Stimulated activated CD8-positive, alpha-beta memory T cell treated with anti-CD3 and anti-CD28 coated beads, Interleukin-4, amount 100 ng/mL, for 48 hours (primary cell): ENCODE measurements at regions not wholly inside any gene's neighbourhood (a gene's known extent, or its start where the extent isn't known, plus 50 kb on each side); places are given as distances from the start of the nearest gene placed in this dataset.
"Not testable (repeated sequence)": the region's sequence is repeated elsewhere in the genome, so short reads cannot be mapped to it uniquely, and the experiment has no call there.

Experiments
- DNase-seq: peaks from one replicate; pipeline ENCODE4 v3.0.0-alpha.2; 2020

DNA sequence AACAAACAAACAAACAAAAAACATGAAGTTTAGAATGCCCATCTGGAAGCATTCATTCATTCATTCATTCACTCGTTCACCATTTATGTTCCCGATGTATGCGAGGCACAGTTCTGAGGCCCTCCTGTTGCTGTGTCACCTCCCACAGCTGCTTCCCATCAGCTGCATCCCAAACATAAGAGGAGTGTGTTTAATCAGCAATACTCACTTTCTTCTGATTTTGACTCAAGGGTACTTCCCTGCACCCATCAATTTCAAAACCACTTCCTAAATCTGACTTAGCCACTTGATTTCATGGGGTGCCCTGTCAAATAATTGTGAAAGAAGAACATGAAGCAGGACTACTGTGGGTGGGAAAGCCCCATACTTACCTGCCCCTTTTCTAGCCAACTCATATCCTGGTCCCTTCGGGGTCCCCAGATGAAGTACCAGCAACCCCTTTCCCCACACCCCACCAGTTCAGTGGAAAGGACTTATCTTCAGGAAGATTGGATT, 128.0 kb upstream of the IL12B start:
- peak; percentile 46 for DNase-seq

DNA sequence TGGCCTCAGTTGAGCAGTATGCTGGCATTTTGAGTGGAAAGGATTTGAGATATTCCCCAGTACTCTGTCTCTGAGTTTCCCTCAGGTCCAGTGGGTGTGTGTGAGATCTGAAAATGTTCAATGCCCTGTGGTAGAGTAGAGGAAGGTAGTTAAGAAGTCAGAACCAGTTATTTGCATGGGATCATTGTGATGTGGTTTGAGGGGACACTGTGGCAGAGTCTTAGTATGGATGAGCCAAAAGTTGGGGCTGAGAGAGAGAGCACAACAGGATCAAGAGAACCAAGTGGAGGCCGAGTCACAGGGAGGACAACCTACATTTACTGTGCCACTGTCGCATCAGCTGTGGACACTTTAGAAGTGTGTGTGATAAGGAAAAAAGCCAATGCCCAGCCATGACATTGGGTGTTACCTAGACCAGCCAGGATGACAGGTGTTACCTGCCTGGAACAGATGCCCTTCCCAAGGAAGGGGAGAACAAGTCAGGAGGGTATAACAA, 128.9 kb upstream of the IL12B start:
- no peak for DNase-seq

DNA sequence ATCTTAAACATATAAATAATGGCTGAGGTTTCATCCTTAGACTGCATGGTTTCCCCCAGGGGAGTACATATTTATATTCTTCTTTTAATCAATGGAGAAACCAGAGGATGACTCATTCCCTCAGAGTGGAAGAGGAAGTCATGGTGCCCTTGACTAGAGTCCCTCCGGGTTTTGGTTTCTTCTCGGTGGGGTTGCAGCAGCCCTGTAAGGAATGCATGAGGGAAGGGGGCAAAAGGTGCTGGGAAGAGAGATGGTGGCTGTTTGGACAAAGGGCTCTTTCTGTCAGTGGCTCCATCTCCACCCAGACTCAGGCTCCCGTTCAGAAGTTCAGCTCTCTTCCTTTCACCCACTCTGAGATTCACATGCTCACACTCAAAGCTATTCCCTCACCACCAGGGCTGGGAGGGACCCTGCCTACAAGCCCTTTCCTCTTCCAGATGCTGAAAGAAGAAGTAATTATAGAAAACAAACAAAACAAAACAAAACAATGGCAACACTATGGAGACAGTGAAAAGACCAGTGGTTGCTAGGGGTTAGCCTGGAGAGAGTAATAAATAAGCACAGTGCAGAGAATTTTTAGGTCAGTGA, 129.8 kb upstream of the IL12B start:
- no peak for DNase-seq

DNA sequence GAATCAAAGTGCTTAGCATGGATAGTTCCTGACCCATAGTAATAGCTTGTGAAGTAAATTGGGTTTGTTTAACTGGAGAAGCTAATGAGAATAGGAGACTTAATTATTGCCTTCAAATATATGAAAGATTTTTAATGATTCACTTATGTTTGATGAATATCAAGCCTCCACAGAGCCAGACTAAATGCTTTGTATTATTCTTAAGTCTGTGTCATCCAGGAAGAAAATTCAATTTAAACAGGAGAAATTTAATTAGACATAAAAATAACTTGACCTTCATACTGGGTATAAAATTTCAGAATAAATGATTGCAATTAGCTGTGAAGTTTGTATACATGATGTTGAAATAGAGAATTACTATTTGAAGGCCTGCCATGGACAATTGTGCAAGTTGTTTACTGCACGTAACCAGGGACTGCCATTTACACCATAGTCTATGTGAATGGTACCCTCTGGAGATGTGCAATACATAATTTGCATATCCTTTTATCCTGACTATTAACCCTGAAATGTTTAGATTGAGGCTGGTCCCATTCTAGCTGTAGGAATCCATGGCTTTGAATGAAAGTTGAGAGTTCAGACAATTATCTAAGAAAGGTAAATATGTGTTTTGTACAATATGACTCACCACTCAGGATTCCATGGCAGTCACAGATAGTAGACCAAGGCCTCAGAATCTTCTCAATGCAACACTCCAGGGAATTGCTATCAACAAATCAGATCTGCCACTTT, 133.5 kb upstream of the IL12B start:
- no peak for DNase-seq

DNA sequence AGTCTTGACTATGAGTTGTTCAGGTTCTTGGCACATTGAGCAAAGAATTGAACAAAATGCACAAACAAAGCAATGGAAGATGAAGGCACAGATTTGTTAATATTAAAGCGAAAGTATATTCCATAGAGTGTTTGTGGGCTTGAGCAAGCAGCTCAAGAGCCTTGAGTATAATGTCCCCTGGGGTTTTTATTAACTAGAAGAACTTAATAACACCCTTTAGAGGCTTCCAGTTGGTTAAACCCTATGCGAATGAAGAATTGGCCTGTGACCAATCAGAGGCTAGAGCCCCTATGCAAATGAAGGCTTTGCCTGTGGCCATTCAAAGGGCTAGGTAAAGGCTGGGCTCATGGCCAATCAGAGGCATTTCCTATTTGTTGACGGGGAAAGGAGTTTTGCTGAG, 135.3 kb upstream of the IL12B start:
- DNase-seq = no peak

DNA sequence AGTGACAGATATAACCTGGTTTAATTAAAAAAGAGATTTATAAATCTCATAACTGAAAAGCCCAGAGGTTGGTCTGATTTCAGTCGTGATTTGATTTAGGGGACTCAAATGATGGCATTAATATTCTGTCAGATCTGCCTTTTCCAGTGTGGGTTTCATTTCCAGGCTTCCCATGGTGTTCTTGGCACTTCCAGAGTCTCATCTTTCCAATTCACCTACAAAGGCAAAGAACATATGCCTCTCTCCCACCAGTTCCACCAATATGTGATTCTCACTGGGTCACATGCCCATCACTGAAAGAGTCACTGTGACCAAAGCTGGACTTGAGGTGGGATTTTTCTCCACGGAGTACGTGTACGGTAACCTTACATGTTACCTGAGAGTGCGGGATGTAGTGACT, 137.4 kb upstream of the IL12B start:
- DNase-seq = no peak

DNA sequence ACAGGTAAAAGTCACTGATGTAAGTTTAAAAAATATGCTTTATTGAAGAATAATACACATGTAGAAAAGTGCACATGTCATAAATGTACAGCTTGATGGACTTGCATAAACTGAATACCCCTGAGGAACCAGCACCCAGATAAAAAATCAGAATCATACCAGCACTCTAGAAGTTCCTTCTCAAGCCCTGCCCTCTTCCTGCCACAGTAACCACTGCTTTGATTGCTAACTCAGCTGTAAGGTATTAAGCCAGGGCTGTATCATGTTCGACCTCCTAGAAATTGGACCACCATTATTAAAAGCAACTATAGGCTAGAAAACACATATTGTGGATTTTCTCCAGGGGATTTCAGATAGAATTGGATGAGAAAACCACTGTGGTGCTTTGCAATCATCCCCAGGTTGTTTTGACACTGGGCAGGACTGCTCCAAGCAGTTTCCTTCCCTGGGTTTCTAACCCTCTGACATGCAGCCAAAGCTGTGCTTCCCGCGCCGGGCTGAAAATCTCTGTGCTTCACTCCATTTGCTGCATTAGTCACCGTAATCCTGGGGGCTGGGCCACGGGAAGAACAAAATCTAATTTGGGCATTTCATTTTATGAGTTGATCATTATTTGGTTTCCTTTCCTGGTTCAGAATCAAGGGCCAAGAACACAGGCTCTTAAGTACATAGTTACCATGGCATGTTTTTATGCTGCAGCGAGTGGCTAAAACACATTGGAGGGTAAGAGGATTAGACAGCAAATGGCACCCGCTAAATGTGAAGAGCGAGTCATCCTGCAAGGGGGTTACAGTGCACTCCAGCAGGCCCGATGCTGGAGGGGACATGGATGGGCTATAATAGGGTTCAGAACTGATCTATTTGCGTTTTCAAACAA, 139.4 kb upstream of the IL12B start:
- DNase-seq = no peak

DNA sequence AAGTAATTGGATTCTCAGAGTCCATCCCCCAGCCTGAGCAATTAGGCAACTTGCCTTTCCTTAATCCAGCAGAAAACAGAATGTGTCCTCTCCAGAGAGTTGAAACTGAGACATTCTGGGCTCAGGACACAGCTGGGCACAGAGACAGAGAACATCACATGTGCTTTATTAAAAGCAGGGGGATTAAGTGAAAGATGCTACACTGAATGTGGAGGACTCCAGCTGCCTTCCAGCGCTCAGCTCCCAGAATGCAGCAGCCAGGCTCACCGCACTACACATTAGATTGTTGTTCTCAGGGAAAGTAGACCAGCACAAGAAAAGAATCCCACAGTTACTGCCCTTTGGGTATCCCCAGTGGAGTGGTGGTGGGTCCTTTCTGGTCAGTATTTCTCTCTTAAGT, 141.6 kb upstream of the IL12B start:
- DNase-seq = no peak

DNA sequence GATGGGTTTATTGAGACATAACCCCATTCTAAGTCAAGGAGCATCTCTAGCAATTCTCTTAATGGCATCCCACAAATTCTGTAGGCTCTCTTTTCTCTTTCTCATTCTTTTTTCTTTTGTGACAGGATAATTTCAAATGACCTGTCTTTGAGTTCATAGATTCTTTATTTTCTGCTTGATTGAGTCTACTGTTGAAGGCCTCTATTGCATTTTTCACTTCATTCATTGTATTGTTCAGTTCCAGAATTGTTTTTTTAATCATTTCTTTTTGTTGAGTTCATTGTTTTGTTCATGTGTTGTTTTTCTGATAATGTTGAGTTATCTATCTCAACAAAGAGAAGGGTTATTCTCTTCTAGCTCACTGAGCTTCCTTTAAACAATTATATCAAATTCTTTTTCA, 144.7 kb upstream of the IL12B start:
- no peak for DNase-seq

DNA sequence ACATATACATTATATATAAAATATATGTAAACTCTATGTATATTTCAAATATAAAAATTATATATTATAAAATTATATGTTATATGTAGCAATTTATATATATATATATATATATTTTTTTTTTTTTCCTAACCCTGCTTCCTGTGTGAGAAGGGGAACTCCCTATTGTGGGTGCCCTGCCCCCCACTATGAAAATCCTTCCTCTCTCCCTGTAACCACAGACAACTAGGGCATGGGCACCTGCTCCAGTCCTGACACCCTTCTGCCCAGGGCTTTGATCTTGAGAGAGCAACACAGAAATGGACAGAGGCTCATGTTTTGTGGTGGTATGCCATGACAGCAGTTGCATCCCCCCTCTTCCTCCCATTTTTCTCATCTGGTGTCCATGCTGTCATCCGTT, 148.7 kb upstream of the IL12B start:
- DNase-seq = no peak

DNA sequence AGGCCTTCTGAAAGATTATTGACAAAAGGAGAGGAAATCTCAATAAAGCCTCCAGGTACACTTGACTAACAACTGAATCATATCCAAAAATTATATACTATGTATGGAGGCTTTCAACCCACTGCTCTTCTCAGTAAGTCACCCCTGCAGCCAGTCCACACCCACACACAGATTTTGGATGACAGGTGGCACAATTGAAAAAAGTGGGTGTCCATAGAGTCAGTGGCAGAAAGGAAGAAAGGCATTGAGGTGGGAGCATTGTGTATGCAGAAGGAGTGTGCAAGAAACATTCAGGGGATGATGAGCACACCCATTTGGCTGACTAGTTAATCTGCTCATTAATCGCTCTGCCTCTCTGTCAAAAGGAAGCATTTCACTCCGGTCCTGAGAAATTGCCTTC, 150.6 kb upstream of the IL12B start:
- DNase-seq = no peak

DNA sequence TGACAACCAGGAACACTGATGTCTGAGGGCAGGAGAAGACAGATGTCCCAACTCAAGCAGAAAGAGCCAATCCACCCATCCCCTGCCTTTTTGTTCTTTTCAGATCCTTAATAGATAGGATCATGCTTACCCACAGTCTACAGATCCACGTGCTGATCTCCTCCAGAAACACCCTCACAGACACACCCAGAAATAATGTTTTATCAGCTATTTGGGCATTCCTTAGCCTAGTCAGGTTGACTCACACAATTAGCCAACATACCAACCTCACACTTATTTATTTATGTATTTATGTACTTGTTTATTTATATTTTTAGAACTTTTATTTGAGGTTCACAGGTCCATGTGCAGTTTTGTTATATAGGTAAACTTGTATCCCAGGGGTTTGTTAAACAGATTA, 151.5 kb upstream of the IL12B start:
- no peak for DNase-seq

DNA sequence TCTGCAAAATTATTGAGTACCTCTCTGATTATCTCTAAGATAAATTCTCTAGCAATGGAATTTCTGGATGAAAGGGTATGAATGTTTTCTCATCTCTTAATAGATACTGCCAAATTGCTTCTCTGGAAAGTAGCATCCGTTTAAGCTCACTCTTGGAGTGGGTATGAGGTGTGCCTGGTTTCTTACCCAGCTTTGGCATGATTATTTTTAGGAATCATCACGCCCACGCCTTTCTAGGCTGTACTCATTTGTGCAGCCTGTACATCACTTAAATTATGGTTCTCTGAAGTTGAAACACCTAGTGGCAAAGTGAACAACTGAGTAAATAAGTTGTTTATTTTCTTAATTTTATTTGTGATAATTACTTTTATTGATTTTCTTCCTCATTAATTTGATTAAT, 156.5 kb upstream of the IL12B start:
- no peak for DNase-seq

DNA sequence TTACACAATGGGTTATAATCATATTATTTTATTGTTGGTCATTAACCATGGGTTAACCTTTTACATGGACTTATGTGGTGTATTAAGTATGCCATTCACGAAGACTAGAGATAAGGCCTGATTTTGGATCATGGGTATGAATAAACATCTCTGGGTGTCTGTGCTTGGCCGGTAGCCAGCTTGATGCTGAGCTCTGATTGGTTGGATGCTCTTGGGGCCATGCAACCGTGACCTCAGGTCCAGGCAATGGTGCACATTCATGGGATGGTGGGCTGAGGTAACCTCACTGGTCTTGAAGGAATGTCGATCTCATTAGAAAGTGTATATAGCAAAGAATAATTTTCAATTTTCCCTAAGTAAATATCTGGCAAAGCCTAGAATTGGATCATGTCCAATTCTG, 158.2 kb upstream of the IL12B start:
- no peak for DNase-seq

DNA sequence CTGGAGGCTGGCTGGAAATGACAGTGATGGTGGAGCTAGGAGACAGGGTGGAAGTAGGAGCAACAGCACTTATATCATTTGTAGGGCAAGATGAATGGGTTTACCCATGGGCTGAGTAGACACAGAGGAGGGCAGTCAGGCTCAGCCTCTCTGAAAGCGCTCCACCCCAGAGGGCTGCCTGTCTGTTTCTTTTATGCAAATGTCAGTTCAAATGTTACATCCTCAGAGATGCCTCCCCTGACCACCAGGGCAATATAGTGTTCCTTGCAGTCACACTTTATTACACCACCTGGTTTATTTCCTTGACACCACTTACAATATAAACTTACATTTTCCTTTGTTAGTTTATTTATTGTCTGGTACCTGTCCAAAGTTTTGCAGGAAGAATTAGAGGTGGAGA, 159.5 kb upstream of the IL12B start:
- no peak for DNase-seq

DNA sequence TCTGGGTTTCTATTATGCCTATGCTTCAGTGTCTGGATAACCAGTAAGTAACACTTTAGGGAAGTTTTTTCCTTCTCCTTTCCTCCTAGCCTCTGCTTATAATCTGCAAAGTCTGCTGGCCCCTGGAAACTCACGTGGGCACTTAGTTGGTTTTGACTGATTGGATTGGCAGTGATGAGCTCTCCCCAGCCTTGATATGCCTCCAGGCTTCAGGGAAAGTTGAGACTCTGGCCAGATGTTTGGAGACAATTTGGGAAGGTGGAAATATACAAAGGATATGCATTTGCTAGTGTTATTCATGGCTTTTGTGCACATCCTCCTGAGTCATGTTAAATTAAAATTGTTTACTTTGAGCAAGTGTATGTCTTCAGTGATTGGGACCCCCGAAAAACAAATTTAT, 160.2 kb upstream of the IL12B start:
- DNase-seq = no peak

DNA sequence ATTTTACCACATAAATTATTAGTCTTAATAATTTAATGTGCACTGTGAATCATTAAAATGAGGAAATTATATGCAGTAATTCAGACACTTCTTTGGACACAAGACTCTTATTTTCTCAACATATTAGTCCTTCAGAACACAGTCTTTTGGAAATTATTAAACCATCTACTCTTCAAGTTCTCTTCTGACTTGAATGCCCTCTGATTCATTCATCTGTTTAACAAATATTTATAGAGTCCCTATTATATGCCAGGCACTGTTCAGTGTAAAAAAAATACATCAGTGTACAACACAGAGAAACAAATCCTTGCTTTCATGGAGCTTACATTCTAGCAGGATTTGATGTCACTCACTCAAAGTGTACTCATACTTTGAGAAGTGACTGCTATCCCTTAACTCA, 163.4 kb upstream of the IL12B start:
- no peak for DNase-seq

DNA sequence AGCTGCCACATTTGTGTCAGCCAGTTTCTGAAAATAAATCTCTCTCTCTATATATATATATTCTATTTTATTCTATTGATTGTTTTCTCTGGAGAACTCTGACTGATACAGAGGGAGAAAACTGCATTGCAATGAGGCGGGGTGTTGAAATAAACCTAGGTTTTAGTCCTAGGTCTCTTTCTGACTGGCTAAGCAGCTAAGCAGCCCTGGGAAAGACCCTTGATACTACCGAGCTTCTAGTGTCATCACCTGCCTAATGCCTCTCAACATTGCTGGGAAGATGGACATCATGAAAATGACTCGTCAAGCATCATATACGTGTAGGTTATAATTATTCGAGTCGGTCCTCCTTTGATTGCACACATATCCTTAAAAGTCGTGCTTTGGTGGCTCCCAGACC, 166.5 kb upstream of the IL12B start:
- no peak for DNase-seq

DNA sequence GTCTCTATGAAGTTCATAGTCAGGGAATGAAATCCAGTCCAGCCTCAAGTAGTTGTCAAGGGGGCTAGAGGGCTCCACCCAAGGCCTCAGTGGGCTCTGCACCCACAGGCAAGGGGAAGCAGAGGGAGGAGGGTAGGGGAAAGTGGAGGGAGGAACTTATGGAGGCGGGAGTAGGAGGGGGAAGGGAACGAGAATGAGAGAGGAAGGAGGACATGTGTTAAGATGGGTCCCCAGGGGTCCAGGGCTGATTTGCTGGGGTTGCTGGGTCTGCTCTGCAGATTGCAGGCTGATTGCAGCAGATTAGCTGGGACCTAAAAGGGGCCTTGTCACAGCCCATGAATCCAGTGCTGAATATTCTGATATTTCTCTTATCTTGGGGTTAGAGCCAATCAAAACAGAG, 166.9 kb upstream of the IL12B start:
- no peak for DNase-seq

DNA sequence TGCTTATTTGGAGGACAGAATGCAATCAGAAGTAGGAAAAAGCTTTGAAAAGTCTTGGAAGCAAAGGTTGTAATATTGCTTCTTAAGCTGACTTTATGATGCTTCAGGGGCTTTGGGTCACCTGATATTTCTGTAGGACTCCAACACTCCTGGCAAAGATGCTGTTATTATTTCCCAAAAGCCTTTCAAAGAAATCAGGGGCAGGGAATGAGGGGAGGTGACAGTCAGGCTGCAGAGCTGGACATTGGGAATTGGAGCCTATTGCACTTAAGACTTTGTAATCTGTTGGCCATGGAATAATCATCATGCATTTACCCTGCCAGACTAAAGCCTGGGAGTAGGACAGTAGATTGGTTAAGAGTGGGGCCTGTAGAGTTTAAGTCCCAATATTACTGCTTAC, 168.3 kb upstream of the IL12B start:
- no peak for DNase-seq

DNA sequence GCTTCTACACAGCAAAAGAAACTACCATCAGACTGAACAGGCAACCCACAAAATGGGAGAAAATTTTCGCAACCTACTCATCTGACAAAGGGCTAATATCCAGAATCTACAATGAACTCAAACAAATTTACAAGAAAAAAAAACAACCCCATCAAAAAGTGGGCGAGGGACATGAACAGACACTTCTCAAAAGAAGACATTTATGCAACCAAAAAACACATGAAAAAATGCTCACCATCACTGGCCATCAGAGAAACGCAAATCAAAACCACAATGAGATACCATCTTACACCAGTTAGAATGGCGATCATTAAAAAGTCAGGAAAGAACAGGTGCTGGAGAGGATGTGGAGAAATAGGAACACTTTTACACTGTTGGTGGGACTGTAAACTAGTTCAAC, 171.8 kb upstream of the IL12B start:
- not testable (repeated sequence) for DNase-seq

DNA sequence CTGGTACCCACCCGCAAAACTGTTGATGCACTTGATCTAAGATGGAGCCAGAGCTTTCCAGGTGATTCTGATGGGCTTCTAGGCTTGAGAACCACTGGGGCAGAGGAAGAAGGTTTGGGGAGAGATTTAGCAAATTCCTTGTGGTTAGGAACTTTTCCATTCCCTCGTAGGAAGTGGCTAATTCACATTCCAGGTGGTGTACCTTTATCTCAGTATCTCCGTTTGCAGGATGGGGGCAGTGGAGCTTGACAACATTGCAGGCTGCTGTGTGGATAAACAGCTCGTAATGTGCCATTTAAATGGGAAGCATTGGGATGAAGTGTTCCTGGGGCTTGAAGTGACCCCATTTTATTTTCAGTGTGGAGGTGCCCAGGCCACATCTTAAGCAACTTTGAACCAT, 172.9 kb upstream of the IL12B start:
- no peak for DNase-seq

DNA sequence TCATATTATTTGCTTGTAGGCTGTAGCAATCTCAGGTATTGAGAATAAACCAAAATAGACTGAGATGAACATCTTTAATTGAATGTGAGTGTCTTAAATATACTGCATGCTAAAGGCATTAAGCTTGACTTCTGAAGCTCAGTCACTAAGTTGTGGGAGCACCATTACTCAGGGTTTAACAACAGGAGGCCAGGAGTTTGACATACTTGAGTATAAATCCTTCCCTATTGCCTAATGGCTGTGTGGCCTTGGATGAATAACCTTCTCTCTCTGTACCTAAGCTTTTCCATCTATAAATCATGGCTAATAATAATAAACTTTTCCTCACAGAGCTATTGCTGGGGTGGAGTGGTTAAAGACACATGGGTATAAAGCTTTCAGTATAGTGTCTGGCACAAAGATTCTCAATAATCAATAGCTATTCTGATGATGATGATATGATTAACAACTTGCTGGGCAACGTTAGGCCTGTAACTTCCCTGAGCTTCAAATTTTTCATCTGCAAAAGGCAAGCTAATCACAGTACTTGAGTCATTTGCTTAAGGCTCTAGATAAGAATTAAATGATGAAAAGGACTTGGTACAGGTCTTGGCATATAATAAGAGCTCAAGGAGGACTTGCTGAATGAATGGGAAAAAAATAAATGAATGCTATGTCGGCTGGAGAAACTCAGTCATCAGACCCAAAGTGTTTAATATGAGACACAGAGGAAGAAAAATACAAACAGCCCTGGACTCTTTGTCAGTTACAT, 174.0 kb upstream of the IL12B start:
- no peak for DNase-seq
